ENCODE measurements at regions not wholly inside any gene's neighbourhood (a gene's known extent, or its start where the extent isn't known, plus 50 kb on each side); places are given as distances from the start of the nearest gene placed in this dataset.

DNA sequence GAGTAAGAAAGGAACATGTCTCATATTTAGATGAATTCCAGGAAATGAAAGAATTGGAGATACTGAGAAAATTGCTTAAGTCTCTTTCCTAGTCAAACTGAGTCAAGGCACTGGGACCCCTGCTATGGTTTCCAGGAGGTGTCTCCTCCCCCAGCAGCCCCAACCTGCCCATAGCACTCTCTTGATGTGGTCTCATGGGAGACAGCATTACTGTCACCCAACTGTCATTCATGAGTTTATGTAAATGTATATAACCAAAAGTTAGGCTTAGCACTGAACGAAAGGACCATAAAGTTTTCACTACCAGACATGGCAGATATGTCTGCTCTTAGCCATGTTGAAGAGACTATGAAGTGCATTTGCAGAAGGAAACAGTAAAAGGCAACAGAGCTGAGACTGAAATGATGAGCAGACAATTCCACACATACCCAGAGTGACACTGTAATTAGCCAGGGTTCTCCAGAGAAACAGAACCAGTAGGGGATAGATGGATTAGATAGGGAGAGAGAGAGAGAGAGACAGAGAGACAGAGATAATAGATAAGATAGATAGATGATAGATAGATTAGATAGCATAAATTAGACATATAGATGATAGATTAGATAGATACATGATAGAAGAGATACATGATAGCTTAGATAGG lies 328.1 kb downstream of the BRD1 start:
- no peak for DNase-seq

DNA sequence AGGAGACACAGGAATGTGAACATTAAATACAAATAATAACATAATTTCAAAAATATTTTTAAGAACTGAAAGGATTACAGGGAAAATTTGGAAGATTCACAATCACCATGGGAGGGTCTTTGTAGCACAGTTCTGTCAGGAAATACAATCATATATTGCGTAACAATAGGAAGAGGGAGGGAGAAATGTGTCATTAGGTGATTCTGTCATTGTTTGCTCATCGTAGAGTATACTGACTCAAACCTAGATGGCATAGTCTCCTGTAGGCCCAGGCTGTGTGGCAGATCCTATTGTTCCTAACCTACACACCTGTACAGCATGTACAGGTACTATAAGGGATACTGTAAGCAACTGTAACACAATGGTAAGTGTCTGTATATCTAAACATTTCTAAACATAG lies 330.4 kb downstream of the BRD1 start:
- no peak for DNase-seq

DNA sequence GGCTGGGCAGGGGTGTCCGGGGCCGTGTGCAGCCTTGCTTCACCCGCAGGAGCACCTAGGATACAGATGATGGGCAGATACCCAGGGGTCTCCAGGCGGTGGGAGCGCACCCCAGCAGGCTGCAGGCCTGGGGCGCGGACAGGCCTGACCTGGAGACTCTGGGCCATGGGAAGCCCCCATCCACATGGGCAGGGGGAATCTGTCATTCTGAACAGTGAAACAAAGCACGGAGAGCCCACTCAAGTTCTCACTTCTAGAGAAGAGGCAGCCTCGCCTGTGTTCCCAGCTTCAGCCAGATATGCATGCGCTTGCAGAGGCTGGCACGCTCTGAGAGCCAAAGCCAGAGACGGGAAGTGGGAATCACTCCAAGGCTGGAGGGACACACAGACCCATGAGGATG lies 333.1 kb downstream of the BRD1 start:
- no peak for DNase-seq

DNA sequence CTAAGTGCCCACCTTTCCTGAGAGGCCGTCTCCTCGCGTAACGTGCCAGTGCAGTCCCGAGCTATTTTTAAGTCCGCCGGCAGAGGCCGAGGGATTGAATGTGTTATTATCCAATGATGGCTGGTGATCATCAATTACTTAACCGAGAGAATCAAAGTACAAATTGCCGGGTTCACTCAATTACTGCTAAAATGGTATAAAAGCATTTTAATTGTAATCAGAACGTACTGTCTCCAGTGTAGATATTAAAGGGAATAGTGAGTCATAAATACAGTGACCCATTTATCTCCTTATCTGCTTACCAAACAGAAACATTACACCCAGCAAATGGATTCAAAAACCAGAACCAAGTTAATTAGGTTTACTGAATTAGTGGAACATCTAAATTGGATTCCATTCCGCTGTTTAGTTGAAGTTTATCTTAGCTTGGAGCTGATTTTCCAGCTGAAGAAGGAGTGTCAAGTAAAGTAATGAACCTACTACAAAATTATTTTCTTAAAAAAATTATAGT lies 334.9 kb downstream of the BRD1 start:
- no peak for DNase-seq

DNA sequence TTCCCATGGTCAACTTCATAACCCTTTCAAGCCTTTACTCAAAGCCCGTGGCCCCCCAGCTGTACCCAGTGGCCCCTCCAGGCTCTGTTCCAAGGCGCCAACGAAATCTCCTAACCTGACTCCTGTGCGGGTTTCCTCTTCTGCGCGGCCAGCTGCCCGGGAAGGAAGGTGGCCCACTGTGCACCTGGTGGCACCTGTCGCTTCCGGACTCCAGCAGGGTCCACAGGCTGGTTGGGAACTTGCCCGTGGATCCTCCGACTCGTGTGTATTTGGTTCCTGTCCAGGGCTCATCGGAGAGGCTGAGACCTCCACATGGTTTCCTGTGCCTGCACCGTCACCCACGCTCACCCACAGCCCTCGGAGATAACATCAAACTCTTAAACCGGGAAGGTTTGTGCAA lies 335.4 kb downstream of the BRD1 start:
- no peak for DNase-seq

DNA sequence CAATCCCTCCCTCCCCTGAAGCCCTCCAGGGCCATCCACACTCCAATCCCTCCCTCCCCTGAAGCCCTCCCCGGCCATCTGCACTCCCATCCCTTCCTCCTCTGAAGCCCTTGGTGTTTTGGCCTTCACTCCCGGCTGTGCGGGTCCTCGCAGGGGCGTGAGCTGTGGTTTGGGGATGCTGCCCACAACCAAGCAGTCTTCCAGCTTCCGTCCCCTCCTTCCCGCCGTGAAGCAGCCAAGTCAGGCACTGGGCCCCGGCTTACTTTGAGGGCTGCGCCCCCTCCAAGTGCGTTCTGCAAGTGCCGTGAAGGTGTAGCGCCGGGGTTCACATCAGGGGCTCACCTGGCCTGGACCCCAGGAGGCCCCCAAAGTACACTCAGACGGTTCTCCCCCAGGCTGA lies 335.9 kb downstream of the BRD1 start:
- no peak for DNase-seq

DNA sequence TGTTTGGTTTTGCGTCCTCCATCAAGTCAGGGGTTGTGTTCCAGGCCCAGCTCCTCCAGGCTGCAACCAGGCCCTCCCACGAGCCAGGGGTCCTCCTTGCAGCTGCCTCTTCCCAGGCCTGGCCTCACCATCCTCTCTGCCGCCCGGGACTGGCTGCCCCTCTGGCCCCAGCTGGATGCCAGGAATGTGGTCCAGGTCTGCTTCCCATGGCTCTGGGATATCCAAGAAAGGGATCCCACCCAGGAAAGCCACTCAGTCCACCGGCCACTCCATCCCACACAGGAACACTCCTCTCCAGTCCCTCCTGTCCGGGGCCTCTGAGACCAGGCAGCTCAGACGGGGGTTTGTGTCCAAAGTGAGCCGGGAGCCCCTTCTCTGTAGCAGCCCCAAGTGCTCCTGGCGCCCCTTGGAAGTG lies 336.4 kb downstream of the BRD1 start:
- DNase-seq = no peak

DNA sequence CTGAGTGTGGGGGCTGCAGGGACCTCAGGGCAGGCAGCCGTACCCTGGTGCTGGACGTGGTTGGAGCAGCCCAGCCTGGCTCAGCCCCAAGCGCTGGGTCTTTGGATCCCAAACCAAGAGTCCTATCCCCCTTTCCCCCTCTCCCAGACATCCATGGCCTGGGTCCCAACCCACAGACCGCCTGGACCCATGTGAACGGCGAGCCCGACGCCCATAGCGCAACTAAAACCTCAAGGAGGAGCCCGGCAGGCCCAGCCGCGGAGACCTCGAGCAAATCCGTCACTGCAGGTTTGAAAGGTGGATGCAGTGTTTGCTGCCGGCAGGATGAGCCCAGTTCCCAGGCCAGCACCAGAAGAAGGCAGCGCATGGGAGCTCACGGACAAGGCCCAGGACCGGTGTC lies 337.0 kb downstream of the BRD1 start:
- DNase-seq = no peak

DNA sequence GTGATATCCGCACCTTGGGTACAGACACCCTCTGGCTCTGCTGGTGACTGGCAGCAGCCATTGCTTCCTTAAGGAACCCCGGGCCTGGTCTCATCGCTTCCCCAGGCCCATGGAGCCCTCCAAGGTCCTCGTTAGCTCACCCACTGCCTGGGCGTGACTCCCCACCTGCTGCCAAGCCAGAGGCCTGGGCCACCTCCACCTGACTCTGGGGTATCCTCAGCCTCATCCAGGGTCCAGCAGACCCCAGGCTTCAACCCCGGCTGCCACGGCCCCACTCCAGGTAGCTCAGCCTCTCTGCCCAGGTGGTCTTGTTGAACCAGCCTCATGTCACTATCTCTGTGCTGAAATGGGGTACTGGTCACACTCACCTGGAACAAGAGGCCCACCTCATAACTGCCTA lies 337.9 kb downstream of the BRD1 start:
- DNase-seq = no peak

DNA sequence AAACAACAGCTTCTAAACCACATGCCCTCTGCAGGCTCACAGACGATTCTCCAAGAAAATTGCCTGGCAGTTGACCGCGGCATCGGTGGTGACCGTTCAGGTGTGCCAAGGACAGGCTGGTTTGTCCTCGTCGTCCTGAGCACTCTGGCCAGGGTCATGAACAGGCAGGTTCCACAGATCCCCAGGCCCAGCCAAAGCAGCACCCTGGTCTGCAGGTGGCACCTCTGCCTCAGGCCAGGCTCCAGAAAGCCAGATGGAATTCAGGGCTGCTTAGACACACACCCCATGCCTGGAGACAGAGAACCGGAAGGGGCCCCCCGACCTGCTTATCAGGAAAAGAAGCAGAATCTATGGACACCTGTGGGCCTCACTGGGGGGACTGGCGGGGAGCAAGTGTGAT lies 338.7 kb downstream of the BRD1 start:
- no peak for DNase-seq

DNA sequence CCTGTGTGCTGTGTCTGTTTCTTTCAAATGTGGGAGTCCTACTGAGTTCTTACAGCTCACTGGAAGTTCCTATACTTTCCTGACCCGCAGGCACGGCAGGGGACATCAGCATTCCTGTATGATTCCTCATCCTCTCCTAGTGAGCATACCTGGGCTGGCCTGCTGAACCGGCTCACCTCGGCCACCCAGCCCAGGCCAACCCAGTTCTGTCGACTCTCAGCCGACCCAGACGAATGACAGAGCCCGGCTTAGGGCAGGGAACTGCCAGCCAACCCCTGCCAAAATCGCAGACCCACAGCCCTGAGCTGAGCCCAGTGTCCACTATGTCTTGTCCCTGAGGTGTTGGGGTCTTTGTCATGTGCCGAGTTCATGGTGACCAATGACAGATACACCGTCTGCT lies 339.7 kb downstream of the BRD1 start:
- DNase-seq = no peak

DNA sequence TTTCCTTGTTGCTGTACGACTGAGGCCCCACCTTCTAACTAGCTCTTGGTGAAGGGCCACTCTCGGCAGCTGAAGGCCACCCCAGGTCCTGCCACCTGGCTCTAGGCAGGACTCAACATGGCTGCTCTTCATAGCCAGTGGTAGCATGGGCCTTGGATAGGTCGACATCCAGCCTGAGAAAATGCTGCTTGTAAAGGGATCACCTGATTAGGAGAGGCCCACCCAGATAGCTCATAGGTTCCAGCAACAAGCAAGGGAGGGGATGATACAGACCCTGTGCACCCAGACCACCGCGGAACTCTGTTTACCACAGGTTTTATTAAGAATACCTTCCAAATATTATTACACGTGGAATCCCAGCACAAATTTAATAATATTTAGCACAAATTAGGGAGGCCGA lies 341.4 kb downstream of the BRD1 start:
- no peak for DNase-seq

DNA sequence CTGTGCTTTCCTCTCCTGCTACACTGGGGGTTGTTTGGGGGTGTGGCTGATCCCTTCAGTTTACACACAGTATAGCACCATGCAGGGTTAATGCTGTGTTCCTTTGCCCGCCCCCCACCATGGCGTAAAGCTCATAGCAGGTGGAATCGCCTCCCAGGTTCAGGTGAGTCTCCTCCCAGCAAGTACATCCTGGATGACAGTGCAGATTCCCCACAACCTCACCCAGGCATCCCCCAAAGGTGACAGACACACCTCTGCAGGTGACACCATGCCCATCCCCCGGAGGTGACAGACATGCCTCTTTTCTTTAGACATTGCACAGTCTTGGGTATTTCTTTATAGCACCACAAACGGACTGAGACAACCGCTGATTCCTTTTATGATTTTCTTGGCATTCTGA lies 343.7 kb downstream of the BRD1 start:
- no peak for DNase-seq

DNA sequence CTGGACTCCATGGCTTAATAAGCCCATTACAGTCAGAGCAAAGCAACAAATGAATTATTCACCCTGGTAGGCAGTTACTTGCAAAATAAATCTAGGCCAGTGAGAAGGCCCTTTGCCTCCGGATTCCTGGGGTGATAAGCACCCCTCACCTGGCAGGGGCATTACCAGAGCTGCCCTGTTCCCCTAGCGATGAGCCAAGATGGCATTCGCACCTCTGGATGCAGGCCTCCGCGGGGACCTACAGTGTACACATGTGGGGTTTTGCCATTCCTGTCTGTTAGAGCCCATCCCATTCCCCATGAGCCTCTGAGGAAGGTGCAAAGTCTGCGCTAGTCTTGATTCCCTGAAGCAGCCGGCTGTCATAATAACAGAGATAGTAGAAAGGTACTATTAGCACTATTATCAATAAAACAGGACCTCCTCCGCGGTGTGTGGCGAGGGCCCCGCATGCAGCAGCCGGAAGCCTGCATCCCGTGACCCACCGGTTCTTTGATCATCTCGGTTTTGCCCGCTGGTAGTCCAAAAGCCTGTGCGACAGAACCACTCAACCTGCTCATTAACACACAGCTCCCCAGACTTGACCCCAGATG lies 344.3 kb downstream of the BRD1 start:
- no peak for DNase-seq

DNA sequence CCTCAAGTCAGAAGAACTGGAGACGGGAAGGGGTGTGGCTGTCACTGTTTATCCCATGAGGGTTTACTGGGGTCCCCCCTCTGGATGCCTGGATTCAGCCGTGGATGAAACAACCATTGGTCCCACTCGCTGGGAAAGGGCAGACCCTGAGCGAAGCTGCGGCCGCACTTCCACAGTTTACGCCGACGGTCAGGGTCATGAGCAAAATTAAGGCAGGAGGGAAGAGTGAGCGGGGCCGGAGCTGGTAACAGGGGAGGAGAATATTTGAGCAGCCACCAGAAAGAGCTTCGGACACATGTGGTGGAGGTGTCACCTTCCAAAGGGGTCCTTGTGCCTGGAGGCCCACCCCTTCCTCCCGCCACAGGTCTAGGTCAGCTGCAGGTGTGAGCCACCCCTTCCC lies 344.9 kb downstream of the BRD1 start:
- no peak for DNase-seq

DNA sequence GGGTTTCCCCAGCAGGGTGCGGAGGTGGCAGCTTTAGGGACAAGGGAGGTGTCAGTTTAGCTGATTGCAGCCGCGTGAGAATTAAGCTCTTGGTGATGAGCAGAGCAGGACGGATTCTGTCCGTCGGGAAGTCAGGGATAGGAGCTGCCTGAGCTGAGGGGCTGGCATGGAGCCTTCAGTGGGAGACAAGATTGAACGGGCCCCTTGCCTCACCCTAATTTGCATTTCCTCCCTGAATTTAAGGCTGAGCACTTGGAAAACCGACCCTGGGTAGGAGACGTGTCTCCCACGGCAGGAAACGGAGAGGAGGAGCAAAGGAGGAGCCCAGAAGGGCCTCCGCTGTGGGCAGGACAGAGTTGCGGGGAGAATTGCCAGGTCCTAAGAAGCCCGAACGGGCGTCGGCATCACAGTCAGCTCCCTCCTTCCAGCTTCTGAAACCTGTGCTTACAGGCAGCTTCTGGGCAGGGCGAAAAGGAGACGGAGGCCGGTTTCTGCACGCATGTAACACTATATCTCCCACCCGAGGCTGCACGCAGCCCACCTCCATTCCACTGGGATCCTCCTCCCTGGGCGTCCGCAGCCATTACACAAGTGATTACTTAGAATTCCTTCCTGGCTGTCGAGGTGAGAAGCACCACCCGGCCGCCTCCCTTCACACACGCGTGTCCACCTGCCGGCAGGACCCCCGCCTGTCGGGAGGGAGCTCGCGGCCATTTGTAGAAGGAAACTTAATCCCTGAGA lies 345.8 kb downstream of the BRD1 start:
- DNase-seq = no peak

DNA sequence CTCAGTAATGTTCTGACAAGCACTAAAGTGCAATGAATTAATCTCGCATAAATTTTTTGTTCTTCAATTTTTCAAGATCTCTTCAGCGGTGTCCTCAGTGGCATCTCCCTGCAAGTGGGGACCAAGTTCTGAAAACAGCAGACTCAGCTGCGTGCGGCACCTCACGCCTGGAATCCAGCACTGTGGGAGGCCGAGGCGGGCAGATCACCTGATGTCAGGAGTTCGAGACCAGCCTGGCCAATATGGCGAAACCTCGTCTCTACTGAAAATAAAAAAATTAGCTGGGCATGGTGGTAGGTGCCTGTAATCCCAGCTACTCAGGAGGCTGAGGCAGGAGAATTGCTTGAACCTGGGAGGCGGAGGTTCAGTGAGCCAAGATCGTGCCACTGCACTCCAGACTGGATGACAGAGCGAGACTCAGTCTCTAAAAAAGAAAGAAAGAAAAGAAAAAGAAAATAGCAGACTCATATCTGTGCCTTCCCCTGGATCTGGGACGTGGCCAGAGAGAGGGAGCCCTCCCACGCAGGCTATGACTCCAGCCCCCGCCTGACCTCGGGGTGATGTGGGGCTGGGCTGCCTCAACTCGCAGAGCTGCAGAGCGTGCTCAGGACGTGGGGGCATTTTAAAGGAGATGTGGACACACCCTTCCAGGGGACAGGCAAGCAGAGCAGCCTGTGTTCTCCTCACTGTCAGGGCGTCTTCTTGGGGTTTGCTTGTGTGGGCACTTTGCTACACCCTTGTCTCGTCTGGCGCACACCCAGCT lies 346.6 kb downstream of the BRD1 start:
- no peak for DNase-seq

DNA sequence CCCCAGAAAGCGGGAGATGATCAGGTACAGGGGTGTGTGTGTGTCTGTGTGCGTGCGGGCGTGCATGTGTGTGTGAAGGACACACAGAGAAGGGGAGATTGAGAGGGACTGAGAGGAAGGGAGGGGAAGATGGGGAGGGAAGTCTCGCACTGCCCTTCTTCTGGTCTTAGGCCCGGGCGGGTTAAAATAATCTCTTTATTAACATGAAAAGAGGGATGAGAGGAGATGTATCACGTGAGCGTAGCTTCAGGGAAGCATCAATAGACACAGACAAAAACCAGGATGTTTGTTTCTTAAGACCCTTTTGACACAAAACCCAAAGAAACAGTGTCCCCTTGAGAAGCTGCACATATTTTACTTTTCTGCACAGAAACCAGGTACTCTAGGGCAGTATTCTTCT lies 347.3 kb downstream of the BRD1 start:
- no peak for DNase-seq

DNA sequence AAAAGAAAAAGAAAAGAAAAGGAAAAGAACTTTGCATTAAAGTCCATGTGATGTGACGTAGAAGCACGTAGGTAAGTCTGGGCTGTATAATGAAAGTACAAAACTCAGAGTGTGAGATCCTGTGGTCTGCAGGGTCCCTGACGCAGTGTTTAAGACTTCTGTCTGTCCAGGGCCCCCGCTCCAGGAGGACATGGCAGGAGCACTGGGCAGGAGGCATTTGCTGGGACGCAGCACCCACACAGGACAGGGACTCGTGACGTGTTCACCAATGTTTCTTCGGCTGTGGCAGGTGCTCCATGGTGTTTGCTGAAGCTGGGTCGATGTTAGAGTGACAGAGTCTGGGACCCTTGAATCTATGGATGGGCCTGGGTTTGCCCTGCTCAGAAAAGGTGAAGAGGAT lies 348.1 kb downstream of the BRD1 start:
- no peak for DNase-seq

DNA sequence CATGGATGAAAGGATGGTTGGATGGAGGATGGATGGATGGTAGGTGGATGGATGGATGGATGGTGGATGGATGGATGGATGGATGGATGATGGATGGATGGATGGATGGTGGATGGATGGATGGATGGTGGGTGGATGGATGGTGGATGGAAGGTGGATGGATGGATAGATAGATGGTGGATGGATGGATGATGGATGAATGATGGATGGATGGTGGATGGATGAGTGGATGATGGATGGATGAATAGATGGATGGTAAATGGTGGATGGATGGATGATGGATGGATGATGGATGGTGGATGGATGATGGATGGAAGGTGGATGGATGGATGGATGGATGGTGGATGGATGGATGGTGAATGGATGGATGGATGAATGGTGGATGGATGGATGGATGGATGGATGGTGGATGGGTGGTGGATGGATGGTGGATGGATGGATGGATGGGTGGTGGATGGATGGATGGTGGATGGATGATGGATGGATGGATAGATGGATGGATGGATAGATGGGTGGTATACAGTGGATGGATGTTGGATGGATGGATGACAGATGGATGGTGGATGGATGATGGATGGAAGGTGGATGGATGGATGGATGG lies 350.8 kb downstream of the BRD1 start:
- DNase-seq = no peak

DNA sequence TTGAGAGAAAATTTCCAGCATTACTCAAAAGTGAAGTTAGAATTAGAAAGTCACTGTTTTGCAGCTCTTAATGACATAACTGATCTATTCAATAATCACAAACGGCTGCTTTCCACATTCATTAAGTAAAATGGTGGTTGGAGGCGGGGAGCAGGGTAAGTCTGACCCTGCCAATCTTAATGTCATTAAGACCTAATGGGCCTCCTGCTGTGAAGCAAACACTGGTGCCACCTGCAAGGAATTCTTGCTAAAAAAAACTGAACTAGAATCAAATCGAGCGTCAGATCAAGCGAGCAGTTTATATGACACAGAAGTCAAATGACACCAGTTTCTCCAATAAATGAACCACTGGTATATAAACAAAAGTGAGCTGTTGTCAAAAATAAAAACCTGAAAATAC lies 351.5 kb downstream of the BRD1 start:
- DNase-seq = no peak

DNA sequence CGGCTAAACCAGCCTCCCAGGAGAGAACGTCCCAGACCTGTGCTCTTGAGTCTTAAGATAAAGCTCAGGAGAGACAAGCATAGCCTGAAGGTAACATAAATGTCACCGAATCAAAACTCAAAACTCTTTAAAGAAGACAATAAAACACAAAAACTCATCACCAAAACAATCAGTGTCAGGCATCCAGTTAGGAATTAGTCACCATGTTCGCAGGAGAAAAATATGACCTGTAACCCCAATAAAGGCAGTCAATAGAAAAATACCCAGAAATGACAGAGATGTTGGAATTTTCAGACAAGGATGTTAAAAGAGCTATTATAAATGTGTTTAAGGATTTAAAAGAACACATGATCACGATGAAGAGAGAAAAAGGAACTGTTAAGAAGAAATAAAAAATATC lies 352.4 kb downstream of the BRD1 start:
- no peak for DNase-seq

DNA sequence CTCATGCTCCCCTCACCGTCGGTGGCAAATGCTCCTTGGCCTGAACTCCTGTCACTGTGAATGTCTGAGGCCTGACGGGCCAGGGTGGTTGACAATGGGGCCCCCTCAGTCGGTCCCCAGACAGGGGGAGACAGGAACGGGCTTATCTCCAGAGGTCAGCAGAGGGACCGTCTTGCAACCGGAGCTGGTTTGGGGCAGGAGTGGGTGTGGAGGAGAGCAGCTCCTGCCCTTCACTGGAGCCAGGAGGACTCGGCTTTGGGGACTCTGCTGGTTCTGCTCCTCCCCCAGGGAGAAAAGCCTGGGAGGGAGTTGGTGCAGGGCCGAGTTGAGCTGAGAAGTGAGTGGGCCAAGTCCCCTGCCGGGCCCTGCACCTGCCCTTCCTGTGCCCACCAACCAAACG lies 354.4 kb downstream of the BRD1 start:
- no peak for DNase-seq
